H1 (cell line): ENCODE measurements at regions not wholly inside any gene's neighbourhood (a gene's known extent, or its start where the extent isn't known, plus 50 kb on each side); places are given as distances from the start of the nearest gene placed in this dataset.

ENCODE experiments used
- CHD7 ChIP-seq: fragments of 300-600 bp; sonication (generic); IDR thresholded peaks from 2 replicates; pipeline ENCODE4 v1.7.1; 2012; ENCODE audit warnings: low read length, moderate library complexity, mild to moderate bottlenecking, inconsistent platforms; ENCODE audit not compliant: insufficient replicate concordance
- HDAC2 ChIP-seq, 2 experiments: fragments of 300-600 bp in 1 of 2; sonication (generic) in 1 of 2; IDR thresholded peaks; 2 replicates each; pipeline ENCODE4 v1.6.1; 2011 to 2012; ENCODE audit warnings: low read depth in 2 of 2, low read length in 2 of 2, mild to moderate bottlenecking in 2 of 2, moderate library complexity in 2 of 2, borderline replicate concordance in 1 of 2, inconsistent platforms in 1 of 2
- KDM1A ChIP-seq: fragments of 200-600, 300-600 bp; sonication (generic); IDR thresholded peaks from 2 replicates; pipeline ENCODE4 v1.7.1; 2016; ENCODE audit warnings: mild to moderate bottlenecking, low read length, borderline replicate concordance
- POU5F1 ChIP-seq: IDR thresholded peaks from 2 replicates; pipeline ENCODE4 v1.6.1; 2011; ENCODE audit warnings: low read depth, mild to moderate bottlenecking, low read length, moderate library complexity
- RAD21 ChIP-seq, 2 experiments: IDR thresholded peaks in 1 of 2; conservative IDR thresholded peaks in 1 of 2; 2 replicates each; pipeline ENCODE4 v1.6.1; 2011; ENCODE audit warnings: low read depth in 2 of 2, low read length in 2 of 2, improper control_type of control experiment in 1 of 2, inconsistent platforms in 1 of 2, mild to moderate bottlenecking in 1 of 2, moderate library complexity in 1 of 2
- RBBP5 ChIP-seq: IDR thresholded peaks from 2 replicates; pipeline ENCODE4 v1.7.1; 2012; ENCODE audit warnings: low read depth, mild to moderate bottlenecking, inconsistent platforms, low read length, moderate library complexity, borderline replicate concordance
- RXRA ChIP-seq: IDR thresholded peaks from 2 replicates; pipeline ENCODE4 v1.6.1; 2011; ENCODE audit warnings: low read depth, mild to moderate bottlenecking, low read length, moderate library complexity; ENCODE audit not compliant: insufficient read depth
- SAP30 ChIP-seq: fragments of 300-600 bp; sonication (generic); IDR thresholded peaks from 2 replicates; pipeline ENCODE4 v1.7.1; 2012; ENCODE audit warnings: low read length, moderate library complexity, mild to moderate bottlenecking, inconsistent platforms; ENCODE audit not compliant: insufficient read depth, insufficient replicate concordance
- SIN3A ChIP-seq, 2 experiments: IDR thresholded peaks in 1 of 2; conservative IDR thresholded peaks in 1 of 2; 2 replicates each; pipeline ENCODE4 v1.6.1; 2011 to 2012; ENCODE audit warnings: low read length in 2 of 2, improper control_type of control experiment in 1 of 2, low read depth in 1 of 2, mild to moderate bottlenecking in 1 of 2

GRCh38 chr17:53217311-53217710 is 605.4 kb upstream of the KIF2B start (continued):
- TF ChIP-seq CHD7 (no peak), RBBP5 (no peak), POU5F1 (no peak), RXRA (no peak), KDM1A (no peak), RAD21 (IDR thresholded peaks at IDR 0.05 in 1 of 2, conservative IDR thresholded peaks at IDR 0.05 in 1 of 2; ENCODE audit: low read depth in 2 of 2, low read length in 2 of 2) (no peak), SAP30 (no peak), SIN3A (conservative IDR thresholded peaks at IDR 0.05 in 1 of 2, IDR thresholded peaks at IDR 0.05 in 1 of 2; ENCODE audit: low read depth in 1 of 2, low read length in 2 of 2) (no peak), HDAC2 (IDR thresholded peaks at IDR 0.05; ENCODE audit: borderline replicate concordance in 1 of 2, low read depth in 2 of 2, low read length in 2 of 2) (no peak)
